H1 (cell line): ENCODE measurements at regions not wholly inside any gene's neighbourhood (a gene's known extent, or its start where the extent isn't known, plus 50 kb on each side); places are given as distances from the start of the nearest gene placed in this dataset.

Experiments
- CTCF ChIA-PET: fragments of 300-600 bp; sonication (Branson Sonifier 250); formaldehyde crosslinking; loops from one replicate; lab custom pipeline; 2021; ENCODE audit not compliant: partially characterized antibody; lab: Charles Lee
- POLR2A ChIA-PET: fragments of 300-600 bp; sonication (Branson Sonifier 250); formaldehyde crosslinking; loops from one replicate; lab custom pipeline; 2021; ENCODE audit warnings: inconsistent platforms; ENCODE audit not compliant: partially characterized antibody; lab: Charles Lee
- DNase-seq, 2 experiments: peaks; one replicate each; pipeline versions ENCODE4 v3.0.0 to v3.0.0-alpha.2; 2010 to 2022; ENCODE audit warnings: low spot score in 2 of 2, low read depth in 1 of 2, mixed read lengths in 1 of 2
- FAIRE-seq: peaks from 2 replicates; lab custom pipeline; 2011; peaks lifted over from hg19 to GRCh38; lab: Jason Lieb, UNC
- H2AFZ ChIP-seq: 2 replicates; pipeline ENCODE4 v1.8.1; 2012; ENCODE audit warnings: low read length, inconsistent platforms
- H2AK5ac ChIP-seq: 2 replicates; pipeline ENCODE4 v1.6.1; 2013; ENCODE audit warnings: low read depth, low read length
- H2BK120ac ChIP-seq: replicated peaks from 2 replicates; pipeline ENCODE3; 2013; ENCODE audit warnings: low read depth, low read length, inconsistent platforms
- H2BK12ac ChIP-seq: 2 replicates; pipeline ENCODE4 v1.6.1; 2013; ENCODE audit warnings: low read depth, low read length
- H2BK15ac ChIP-seq: 2 replicates; pipeline ENCODE4 v1.6.1; 2013; ENCODE audit warnings: low read length
- H2BK20ac ChIP-seq: 2 replicates; pipeline ENCODE4 v1.6.1; 2013; ENCODE audit warnings: low read length
- H2BK5ac ChIP-seq: 2 replicates; pipeline ENCODE4 v1.6.1; 2013; ENCODE audit warnings: low read depth, low read length
- H3K14ac ChIP-seq: 2 replicates; pipeline ENCODE4 v1.6.1; 2013; ENCODE audit warnings: inconsistent platforms; ENCODE audit not compliant: insufficient read length
- H3K18ac ChIP-seq: 2 replicates; pipeline ENCODE4 v1.6.1; 2013; ENCODE audit warnings: low read length; ENCODE audit errors: extremely low read depth
- H3K23ac ChIP-seq: 2 replicates; pipeline ENCODE4 v1.6.1; 2013; ENCODE audit warnings: inconsistent platforms; ENCODE audit not compliant: insufficient read length
- H3K23me2 ChIP-seq: 2 replicates; pipeline ENCODE4 v1.6.1; 2013; ENCODE audit warnings: low read depth, low read length
- H3K27ac ChIP-seq: 2 replicates; pipeline ENCODE4 v1.6.1; 2011; ENCODE audit warnings: low read depth, low read length, inconsistent platforms
- H3K27me3 ChIP-seq, 4 experiments: replicated peaks in 1 of 4; 1 replicate in 1 of 4; 2 replicates in 3 of 4; pipeline versions ENCODE4 v1.6.1 to v1.8.1; 2011 to 2013; ENCODE audit warnings: low read length in 3 of 4, mild to moderate bottlenecking in 3 of 4, inconsistent platforms in 2 of 4, mixed read lengths in 2 of 4, moderate library complexity in 1 of 4; ENCODE audit not compliant: control insufficient read depth in 3 of 4, insufficient read depth in 3 of 4; ENCODE audit errors: extremely low read depth in 1 of 4
- H3K36me3 ChIP-seq, 4 experiments: 2 replicates each; pipeline versions ENCODE4 v1.6.1 to v1.8.1; 2011 to 2013; ENCODE audit warnings: mild to moderate bottlenecking in 4 of 4, low read length in 3 of 4, moderate library complexity in 2 of 4, control low read depth in 1 of 4, inconsistent platforms in 1 of 4; ENCODE audit not compliant: insufficient read depth in 4 of 4, control insufficient read depth in 2 of 4
- H3K4ac ChIP-seq: replicated peaks from 2 replicates; pipeline ENCODE3; 2013; ENCODE audit warnings: low read length, low read depth, mixed read lengths, inconsistent platforms; ENCODE audit not compliant: insufficient read length
- H3K4me1 ChIP-seq, 4 experiments: replicated peaks in 1 of 4; 1 replicate in 1 of 4; 2 replicates in 3 of 4; pipeline versions ENCODE4 v1.6.1 to v1.8.1; 2011 to 2013; ENCODE audit warnings: low read length in 3 of 4, inconsistent platforms in 2 of 4, mixed read lengths in 1 of 4; ENCODE audit not compliant: insufficient read depth in 4 of 4, control insufficient read depth in 3 of 4
- H3K4me2 ChIP-seq, 2 experiments: 2 replicates each; pipeline versions ENCODE4 v1.6.1 to v1.8.1; 2011 to 2013; ENCODE audit warnings: low read depth in 2 of 2, low read length in 2 of 2, control low read depth in 1 of 2, inconsistent platforms in 1 of 2, mild to moderate bottlenecking in 1 of 2; ENCODE audit not compliant: insufficient read depth in 1 of 2
- H3K4me3 ChIP-seq, 4 experiments: fragments of 200-600, 300-600 bp in 1 of 4; sonication (generic), shearing (Covaris generic), sonication (Bioruptor Twin) in 1 of 4; 2 replicates each; pipeline versions ENCODE4 v1.5.1 to v1.8.1; 2011 to 2016; ENCODE audit warnings: low read length in 4 of 4, low read depth in 3 of 4, control low read depth in 2 of 4, inconsistent platforms in 2 of 4, mild to moderate bottlenecking in 2 of 4, mixed read lengths in 1 of 4, moderate library complexity in 1 of 4; ENCODE audit not compliant: insufficient read depth in 2 of 4; ENCODE audit errors: extremely low read depth in 1 of 4
- H3K56ac ChIP-seq: replicated peaks from 2 replicates; pipeline ENCODE3; 2013; ENCODE audit warnings: low read depth, mild to moderate bottlenecking, mixed read lengths, low read length, inconsistent platforms; ENCODE audit not compliant: insufficient read length
- H3K79me1 ChIP-seq: 2 replicates; pipeline ENCODE4 v1.6.1; 2013; ENCODE audit warnings: low read depth, low read length, control low read depth
- H3K79me2 ChIP-seq, 2 experiments: 2 replicates each; pipeline versions ENCODE4 v1.6.1 to v1.8.1; 2012 to 2013; ENCODE audit warnings: low read length in 2 of 2, mild to moderate bottlenecking in 2 of 2, inconsistent platforms in 1 of 2; ENCODE audit not compliant: insufficient read depth in 2 of 2, control insufficient read depth in 1 of 2
- H3K9ac ChIP-seq, 4 experiments: replicated peaks in 1 of 4; 1 replicate in 1 of 4; 2 replicates in 3 of 4; pipeline versions ENCODE4 v1.6.1 to v1.8.1; 2011 to 2013; ENCODE audit warnings: low read depth in 3 of 4, low read length in 3 of 4, control low read depth in 2 of 4, mild to moderate bottlenecking in 2 of 4, moderate library complexity in 2 of 4, inconsistent platforms in 1 of 4; ENCODE audit errors: extremely low read depth in 1 of 4
- H3K9me3 ChIP-seq, 2 experiments: 2 replicates each; pipeline versions ENCODE4 v1.6.1 to v1.8.1; 2012 to 2013; ENCODE audit warnings: mild to moderate bottlenecking in 2 of 2, moderate library complexity in 2 of 2, control low read depth in 1 of 2, inconsistent platforms in 1 of 2, low read depth in 1 of 2, low read length in 1 of 2, mixed read lengths in 1 of 2; ENCODE audit not compliant: insufficient read depth in 2 of 2
- H4K20me1 ChIP-seq, 2 experiments: replicated peaks in 1 of 2; 2 replicates each; pipeline versions ENCODE3 to v1.8.1; 2011 to 2013; ENCODE audit warnings: inconsistent platforms in 2 of 2, low read length in 2 of 2, mild to moderate bottlenecking in 1 of 2; ENCODE audit not compliant: insufficient read depth in 2 of 2, control insufficient read depth in 1 of 2
- H4K5ac ChIP-seq: 2 replicates; pipeline ENCODE4 v1.6.1; 2013; ENCODE audit warnings: low read length, low read depth, mixed read lengths, inconsistent platforms; ENCODE audit not compliant: insufficient read length
- H4K8ac ChIP-seq: 2 replicates; pipeline ENCODE4 v1.8.0; 2013; ENCODE audit warnings: mild to moderate bottlenecking, moderate library complexity, low read length, inconsistent platforms; ENCODE audit not compliant: insufficient read depth; ENCODE audit errors: extremely low read depth
- H4K91ac ChIP-seq: replicated peaks from 2 replicates; pipeline ENCODE3; 2013; ENCODE audit warnings: low read length, mixed read lengths, inconsistent platforms; ENCODE audit not compliant: insufficient read length
- CEBPB ChIP-seq: IDR thresholded peaks from 2 replicates; pipeline ENCODE4 v1.6.1; 2012; ENCODE audit warnings: low read depth, low read length
- CTBP2 ChIP-seq: IDR thresholded peaks from 2 replicates; pipeline ENCODE4 v1.7.0; 2011; ENCODE audit warnings: borderline replicate concordance, mild to moderate bottlenecking, moderate library complexity, mixed read lengths, low read length; ENCODE audit not compliant: insufficient read depth, insufficient read length
- NANOG ChIP-seq: IDR thresholded peaks from 2 replicates; pipeline ENCODE4 v1.6.1; 2011; ENCODE audit warnings: low read length, low read depth, mild to moderate bottlenecking, inconsistent platforms; ENCODE audit not compliant: insufficient read depth, poor library complexity, severe bottlenecking
- RAD21 ChIP-seq, 2 experiments: IDR thresholded peaks in 1 of 2; conservative IDR thresholded peaks in 1 of 2; 2 replicates each; pipeline ENCODE4 v1.6.1; 2011; ENCODE audit warnings: low read depth in 2 of 2, low read length in 2 of 2, improper control_type of control experiment in 1 of 2, inconsistent platforms in 1 of 2, mild to moderate bottlenecking in 1 of 2, moderate library complexity in 1 of 2
- RFX5 ChIP-seq: IDR thresholded peaks from 2 replicates; pipeline ENCODE4 v1.6.1; 2011; ENCODE audit warnings: low read depth, low read length, improper control_type of control experiment, borderline replicate concordance
- TAF1 ChIP-seq: IDR thresholded peaks from 2 replicates; pipeline ENCODE4 v1.6.1; 2011; ENCODE audit warnings: mild to moderate bottlenecking, low read depth, low read length
- WGBS, 2 experiments: shearing (Covaris generic) in 1 of 2; methylation state at CpG; one replicate each; pipeline versions ENCODE4 v1.1.6 to v1.1.7; 2013 to 2015; ENCODE audit warnings: low lambda C conversion rate in 2 of 2, mixed read lengths in 2 of 2, inconsistent platforms in 1 of 2, low coverage in 1 of 2, missing lambda C conversion rate in 1 of 2; ENCODE audit not compliant: insufficient replicate concordance in 2 of 2, insufficient coverage in 1 of 2, insufficient read length in 1 of 2; ENCODE audit errors: extremely low coverage in 1 of 2, missing lambda C conversion rate in 1 of 2; 5-methylcytosine and 5-hydroxymethylcytosine counted together

DNA sequence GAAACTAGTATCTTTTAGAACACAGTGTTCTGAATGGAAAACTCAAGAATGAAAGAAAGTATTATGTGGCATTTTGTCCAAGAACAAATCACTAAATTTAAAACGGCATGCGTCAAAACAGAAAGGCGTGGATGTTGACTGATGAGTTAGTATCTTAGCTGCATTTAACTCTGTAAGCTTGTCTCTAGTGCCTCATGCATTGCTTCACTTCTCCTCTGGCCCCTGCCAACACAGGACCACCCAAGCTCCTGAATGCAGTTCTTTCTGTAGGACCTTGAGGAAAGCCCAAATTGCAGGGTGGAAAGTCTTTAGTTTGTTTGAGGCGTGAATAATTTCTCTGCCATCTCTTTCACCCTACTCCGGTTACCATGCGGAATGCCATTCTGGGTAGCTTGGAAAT lies 632.2 kb downstream of the COL12A1 start:
- no peak for FAIRE-seq
- Histone ChIP-seq H4K5ac (no peak overlapping the region), H2BK12ac (no peak overlapping the region), H4K91ac (no peak overlapping the region), H3K23me2 (no peaks in the 10 kb centered on the region), H2BK5ac (no peak overlapping the region), H2AFZ (no peak overlapping the region), H2BK120ac (no peak overlapping the region), H3K79me2 (no peaks in the 10 kb centered on the region), H3K14ac (no peak overlapping the region), H4K20me1 (no peaks in the 10 kb centered on the region), H3K4me2 (no peak overlapping the region), H3K27ac (no peak overlapping the region), H3K9ac (no peak overlapping the region), H2AK5ac (no peak overlapping the region), H4K8ac (no peak overlapping the region), H2BK20ac (no peak overlapping the region), H3K18ac (no peak overlapping the region), H3K4me3 (no peak overlapping the region), H3K79me1 (no peaks in the 10 kb centered on the region), H2BK15ac (no peak overlapping the region), H3K27me3 (no peaks in the 10 kb centered on the region), H3K4me1 (no peaks in the 10 kb centered on the region), H3K4ac (no peak overlapping the region), H3K9me3 (no peaks in the 10 kb centered on the region), H3K23ac (no peak overlapping the region), H3K36me3 (no peaks in the 10 kb centered on the region), H3K56ac (no peak overlapping the region)
- WGBS, 2 experiments, result 88% methylated on average over 6 of the region's 6 CpGs; no CpG with 5 or more reads in 1 of the 2 experiments
- CTCF ChIA-PET, result interaction anchor here (0.5 to 1.4 kb wide), 19 partner anchors 10 to 717 kb away, joined by 3 to 9 read pairs (median 3); no protein-coding TSS in a partner anchor
- POLR2A ChIA-PET, result no interaction called here
- no peak for DNase-seq
- TF ChIP-seq NANOG, result no peak
- no peak for TF ChIP-seq CEBPB
- no peak for TF ChIP-seq RAD21 (IDR thresholded peaks at IDR 0.05 in 1 of 2, conservative IDR thresholded peaks at IDR 0.05 in 1 of 2; ENCODE audit: low read depth in 2 of 2, low read length in 2 of 2)
- no peak for TF ChIP-seq TAF1
- TF ChIP-seq CTBP2, result no peak
- no peak for TF ChIP-seq RFX5
